HL-60 (cell line): ENCODE measurements at regions not wholly inside any gene's neighbourhood (a gene's known extent, or its start where the extent isn't known, plus 50 kb on each side); places are given as distances from the start of the nearest gene placed in this dataset.

Experiments
- TF ChIP-seq, protein P1 (sequence below): IDR thresholded peaks from one replicate; pipeline ENCODE4 v1.5.1; 2011; ENCODE audit warnings: low read length, control low read depth, inconsistent platforms; ENCODE audit not compliant: insufficient read depth
- TF ChIP-seq, protein P2 (sequence below): IDR thresholded peaks from 2 replicates; pipeline ENCODE4 v1.6.1; 2012; ENCODE audit warnings: low read depth; ENCODE audit not compliant: insufficient replicate concordance

DNA sequence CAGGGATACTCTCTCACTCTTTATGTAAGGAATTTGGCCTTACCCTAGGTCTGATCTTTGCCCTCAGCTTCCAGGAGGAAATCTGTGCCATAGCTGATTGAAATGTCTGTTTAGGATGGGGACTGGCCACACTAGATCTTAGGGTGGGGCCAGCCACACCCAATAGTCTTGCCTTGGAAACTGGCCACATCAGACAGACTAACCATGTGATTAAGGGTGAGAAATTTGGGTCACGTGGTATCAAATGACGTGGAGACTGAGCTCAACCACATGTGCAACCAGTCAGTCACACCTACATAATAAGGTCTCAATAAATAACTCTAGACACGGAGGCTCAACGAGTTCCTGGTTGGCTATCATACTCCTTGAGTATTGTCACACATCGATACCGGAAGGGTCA lies 113.5 kb downstream of the CNTN3 start:
- TF ChIP-seq, protein P1, sequence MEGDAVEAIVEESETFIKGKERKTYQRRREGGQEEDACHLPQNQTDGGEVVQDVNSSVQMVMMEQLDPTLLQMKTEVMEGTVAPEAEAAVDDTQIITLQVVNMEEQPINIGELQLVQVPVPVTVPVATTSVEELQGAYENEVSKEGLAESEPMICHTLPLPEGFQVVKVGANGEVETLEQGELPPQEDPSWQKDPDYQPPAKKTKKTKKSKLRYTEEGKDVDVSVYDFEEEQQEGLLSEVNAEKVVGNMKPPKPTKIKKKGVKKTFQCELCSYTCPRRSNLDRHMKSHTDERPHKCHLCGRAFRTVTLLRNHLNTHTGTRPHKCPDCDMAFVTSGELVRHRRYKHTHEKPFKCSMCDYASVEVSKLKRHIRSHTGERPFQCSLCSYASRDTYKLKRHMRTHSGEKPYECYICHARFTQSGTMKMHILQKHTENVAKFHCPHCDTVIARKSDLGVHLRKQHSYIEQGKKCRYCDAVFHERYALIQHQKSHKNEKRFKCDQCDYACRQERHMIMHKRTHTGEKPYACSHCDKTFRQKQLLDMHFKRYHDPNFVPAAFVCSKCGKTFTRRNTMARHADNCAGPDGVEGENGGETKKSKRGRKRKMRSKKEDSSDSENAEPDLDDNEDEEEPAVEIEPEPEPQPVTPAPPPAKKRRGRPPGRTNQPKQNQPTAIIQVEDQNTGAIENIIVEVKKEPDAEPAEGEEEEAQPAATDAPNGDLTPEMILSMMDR, result no peak
- TF ChIP-seq, protein P2, sequence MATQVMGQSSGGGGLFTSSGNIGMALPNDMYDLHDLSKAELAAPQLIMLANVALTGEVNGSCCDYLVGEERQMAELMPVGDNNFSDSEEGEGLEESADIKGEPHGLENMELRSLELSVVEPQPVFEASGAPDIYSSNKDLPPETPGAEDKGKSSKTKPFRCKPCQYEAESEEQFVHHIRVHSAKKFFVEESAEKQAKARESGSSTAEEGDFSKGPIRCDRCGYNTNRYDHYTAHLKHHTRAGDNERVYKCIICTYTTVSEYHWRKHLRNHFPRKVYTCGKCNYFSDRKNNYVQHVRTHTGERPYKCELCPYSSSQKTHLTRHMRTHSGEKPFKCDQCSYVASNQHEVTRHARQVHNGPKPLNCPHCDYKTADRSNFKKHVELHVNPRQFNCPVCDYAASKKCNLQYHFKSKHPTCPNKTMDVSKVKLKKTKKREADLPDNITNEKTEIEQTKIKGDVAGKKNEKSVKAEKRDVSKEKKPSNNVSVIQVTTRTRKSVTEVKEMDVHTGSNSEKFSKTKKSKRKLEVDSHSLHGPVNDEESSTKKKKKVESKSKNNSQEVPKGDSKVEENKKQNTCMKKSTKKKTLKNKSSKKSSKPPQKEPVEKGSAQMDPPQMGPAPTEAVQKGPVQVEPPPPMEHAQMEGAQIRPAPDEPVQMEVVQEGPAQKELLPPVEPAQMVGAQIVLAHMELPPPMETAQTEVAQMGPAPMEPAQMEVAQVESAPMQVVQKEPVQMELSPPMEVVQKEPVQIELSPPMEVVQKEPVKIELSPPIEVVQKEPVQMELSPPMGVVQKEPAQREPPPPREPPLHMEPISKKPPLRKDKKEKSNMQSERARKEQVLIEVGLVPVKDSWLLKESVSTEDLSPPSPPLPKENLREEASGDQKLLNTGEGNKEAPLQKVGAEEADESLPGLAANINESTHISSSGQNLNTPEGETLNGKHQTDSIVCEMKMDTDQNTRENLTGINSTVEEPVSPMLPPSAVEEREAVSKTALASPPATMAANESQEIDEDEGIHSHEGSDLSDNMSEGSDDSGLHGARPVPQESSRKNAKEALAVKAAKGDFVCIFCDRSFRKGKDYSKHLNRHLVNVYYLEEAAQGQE, result no peak
